ENCODE measurements at regions not wholly inside any gene's neighbourhood (a gene's known extent, or its start where the extent isn't known, plus 50 kb on each side); places are given as distances from the start of the nearest gene placed in this dataset.

DNA sequence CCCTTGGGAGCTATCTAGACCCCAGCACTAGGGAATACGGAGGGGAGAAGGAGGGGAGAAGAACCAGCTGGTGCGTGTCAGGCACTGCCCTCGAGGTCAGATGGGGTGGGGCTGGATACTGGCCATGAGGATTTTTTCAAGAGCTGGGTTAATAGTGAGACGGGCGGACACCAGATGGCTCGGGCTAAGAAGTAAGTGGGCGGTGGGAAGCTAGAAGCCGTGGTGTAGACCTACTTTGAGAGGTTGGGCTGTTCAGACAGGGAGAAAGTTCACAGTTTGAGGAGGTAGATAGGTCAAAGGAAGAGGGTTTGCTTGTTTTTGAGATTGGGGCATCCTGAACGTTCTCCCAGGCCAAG is 303.8 kb downstream of the SEC14L1 start:
- no peak for DNase-seq (ENCODE audit: low read depth in 2 of 2)

DNA sequence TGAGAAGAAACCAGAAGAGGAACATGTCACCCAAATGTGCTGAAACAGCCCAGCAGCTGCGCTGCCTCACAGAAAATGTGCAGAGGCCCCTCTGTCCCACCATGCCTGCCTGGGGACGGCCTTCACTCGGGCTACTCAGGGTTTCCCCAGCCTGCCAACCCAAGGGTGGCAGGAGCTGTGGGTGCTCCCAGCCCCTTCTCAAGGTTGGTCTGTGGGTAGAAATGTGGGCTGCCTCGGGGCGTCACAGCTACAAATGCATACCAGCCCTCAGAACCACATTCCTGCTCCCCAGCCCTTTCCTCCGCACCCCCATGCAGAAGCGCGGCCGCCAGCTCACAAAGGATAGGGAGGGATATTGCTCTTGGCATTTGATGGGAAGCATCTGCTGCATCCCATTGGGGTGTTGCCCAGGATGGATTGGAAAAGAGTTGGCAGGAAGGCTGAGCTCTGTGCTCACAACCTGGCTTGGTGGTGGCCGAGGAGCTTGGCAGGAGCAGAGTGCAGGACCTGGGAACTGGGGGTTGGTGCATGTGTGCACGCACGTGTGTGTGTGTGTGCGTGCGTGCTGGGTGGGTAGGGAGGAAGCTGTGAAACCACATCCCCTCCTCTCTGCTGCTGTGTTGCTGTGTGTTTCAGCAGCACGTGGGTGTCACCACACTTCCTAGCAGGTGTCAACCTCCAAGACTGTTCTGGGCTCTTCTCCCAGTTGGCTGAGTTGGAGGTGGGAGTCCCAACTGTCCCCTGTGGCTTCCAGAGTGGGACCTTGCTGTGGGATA is 304.4 kb downstream of the SEC14L1 start:
- DNase-seq (ENCODE audit: low read depth in 2 of 2) = no peak

GRCh38 chr17:77445760-77446532 is 305.2 kb downstream of the SEC14L1 start:
- no peak for DNase-seq (ENCODE audit: low read depth in 2 of 2)

GRCh38 chr17:77446940-77447634 is 306.3 kb downstream of the SEC14L1 start:
- DNase-seq (ENCODE audit: low read depth in 2 of 2) = no peak

DNA sequence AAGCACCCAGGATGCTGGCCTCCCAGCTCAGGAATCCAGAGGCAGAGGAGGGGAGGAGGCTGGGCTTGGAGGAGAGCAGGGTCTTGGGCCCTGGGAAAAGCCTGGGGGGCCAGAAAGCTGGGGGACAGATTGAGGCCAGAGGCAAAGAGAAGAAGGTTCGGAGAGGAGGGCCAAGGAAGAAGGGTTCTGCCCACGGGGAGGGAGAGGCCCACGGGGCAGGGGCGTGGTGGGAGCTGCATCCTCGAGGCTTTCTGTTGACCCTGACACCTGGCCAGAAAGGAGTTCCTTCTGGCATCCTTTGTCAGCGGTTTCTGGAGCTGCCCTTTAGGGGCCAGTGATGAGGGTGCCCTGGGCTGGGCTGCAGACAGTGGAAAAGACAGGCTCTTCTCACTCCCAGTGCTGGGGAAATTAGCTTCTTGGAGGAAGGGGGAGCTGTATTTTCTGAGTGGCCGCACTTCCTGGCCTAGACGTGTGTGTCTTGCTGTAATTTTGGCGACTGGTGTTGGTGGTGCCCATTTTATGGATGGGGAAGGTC is 308.7 kb downstream of the SEC14L1 start:
- DNase-seq (ENCODE audit: low read depth in 2 of 2) = no peak

GRCh38 chr17:77449908-77450741 is 309.4 kb downstream of the SEC14L1 start:
- no peak for DNase-seq (ENCODE audit: low read depth in 2 of 2)

GRCh38 chr17:77450742-77451244 is 310.0 kb downstream of the SEC14L1 start:
- DNase-seq (ENCODE audit: low read depth in 2 of 2) = no peak

DNA sequence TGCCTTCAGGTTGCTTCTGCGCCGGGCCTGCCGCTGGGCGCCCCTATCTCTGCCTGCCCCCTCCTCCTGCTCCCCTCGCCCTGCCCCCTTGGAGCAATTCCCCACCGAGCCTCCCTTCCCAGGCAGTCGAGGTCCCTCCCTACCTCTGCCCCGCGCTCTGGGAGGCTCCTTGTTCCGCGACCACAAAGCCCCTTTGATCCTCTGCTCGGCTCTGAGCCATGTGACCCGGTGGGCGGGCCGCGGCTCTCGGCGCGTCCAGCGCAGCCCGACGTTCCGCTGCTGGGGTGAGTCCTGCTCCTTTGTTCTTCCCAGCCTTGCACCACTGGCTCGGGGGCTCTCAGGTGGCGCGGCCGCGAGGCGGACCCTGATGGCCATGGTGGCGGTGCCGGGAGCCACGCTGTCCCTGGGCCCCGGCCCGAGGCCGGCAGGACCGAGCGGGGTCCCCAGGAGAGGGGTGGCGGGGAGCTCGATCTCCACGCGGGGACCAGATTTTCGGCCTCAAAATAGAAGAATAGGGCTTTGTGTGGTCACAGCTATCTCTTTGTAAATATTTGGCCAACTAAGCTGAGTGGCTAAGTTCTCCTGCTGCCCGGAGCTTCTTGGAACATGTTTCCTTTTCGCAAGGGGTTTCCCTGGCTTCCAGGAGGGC is 310.6 kb downstream of the SEC14L1 start:
- DNase-seq (ENCODE audit: low read depth in 2 of 2) = no peak

DNA sequence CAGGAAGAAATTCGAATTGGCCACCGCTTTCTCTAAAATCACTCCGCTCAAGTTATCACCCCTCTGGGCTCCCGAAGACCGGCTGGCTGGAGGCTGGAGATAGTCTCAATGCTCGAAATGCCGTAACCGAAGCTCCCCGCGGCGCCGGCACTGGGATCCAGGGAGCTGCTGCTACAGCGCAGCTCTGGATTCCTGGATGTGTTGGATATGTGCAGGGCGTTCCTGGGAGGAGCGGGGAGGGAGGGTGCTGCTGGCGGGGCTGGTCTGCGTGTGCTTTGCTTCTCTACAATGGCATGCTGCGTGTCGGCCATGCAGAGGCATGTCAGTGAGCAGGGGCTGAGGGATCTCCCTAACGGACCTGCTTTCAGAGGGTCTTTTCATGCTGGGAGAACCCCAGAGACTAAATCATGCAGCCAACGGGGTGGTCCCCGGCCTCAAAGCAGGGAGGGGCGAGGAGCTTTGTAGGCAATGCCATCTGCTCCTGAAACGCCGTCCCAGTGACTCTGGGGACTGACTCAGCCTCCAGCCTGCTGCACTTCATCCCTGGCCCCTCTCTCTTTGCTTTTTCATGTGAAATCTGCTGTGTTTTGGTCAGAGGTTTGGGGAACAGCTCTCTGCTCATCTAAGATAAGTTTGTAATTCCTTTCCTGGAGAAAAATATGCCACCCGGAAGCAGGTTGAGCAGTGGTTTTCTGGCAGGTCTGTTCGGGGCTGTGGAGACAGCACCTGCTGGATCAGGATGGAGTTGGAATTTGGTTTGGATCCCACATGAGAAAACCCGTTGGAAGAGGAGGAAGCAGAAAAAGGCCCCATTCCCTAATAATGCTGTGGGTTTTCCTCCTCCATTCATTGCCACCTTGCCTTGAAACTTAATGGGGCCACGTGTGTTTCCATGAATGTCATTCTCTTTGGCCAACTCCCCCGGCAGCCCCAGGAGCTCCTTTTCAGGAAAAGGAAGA is 311.4 kb downstream of the SEC14L1 start:
- DNase-seq (ENCODE audit: low read depth in 2 of 2) = no peak

DNA sequence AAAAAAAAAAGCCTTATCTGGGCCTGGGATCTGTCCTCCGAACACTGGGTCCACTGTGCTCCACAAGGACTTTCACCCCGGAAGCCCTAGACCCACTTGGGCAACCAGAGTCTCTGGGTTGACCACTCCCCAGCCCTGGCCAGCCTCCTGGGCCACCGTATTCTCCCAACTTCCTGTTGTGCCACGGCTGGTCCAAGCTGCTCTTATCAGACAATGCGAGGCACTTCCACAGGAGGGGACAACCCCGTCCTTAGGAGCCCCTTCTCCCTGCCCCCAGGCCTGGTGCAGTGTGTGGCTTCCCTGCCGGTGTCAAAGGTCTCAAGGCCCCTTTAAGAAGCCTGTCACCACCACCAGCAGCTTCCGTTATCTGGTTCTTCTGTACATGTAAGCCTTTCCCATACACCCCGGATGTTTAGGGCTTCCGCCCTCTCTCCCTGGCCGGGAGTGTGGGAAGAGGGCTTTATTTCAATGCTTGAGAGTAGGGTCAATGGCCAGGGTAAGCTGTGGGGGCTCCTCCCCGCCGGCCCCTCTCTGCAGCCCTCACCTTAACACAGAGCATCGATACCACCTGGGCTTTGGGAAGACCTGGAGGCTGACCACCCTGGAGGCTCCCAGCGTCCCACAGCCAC is 313.0 kb downstream of the SEC14L1 start:
- no peak for DNase-seq (ENCODE audit: low read depth in 2 of 2)

- DNase-seq (ENCODE audit: low read depth in 2 of 2) = no peak
Observed at GRCh38 chr17:77454242-77455095, 313.7 kb downstream of the SEC14L1 start.

DNA sequence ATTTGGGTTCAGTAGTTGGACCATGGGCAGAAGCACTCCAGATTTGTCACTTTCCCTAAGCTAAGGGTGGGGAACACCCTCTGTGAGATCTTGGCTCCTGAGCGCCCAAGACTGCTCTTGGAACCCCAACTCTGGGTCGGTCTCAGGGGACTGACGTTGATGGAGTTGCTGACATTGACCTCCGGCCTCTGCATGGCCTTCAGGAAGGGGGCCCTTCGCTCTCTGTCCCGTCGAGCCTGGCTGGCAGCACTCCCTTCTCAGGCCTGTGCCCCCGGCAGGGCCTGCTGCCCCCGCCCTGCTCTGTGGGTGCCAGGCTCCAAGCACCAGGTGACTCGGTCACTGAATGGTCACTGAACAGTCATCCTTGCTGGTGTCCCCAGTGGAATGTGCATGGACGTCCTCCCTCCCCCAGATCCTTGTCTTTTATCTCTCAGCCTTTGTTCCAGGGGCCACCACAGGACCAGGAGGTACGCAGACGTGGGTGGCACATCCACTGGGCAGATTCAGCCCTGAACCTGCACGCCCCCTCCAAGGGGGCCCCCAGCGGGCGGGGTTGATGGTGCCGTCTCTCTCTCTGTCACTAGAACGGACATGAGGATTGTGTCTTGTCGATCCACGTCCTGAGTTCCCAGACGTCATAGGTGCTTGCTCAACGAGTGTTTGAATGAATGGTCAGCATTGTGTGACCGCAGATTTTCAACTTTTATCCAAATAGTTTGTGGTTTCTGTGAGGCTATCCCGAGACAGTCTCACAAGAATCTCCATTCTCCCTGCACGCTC is 314.5 kb downstream of the SEC14L1 start:
- no peak for DNase-seq (ENCODE audit: low read depth in 2 of 2)

- DNase-seq (ENCODE audit: low read depth in 2 of 2) = no peak
Observed at GRCh38 chr17:77455891-77456260, 315.1 kb downstream of the SEC14L1 start.

DNA sequence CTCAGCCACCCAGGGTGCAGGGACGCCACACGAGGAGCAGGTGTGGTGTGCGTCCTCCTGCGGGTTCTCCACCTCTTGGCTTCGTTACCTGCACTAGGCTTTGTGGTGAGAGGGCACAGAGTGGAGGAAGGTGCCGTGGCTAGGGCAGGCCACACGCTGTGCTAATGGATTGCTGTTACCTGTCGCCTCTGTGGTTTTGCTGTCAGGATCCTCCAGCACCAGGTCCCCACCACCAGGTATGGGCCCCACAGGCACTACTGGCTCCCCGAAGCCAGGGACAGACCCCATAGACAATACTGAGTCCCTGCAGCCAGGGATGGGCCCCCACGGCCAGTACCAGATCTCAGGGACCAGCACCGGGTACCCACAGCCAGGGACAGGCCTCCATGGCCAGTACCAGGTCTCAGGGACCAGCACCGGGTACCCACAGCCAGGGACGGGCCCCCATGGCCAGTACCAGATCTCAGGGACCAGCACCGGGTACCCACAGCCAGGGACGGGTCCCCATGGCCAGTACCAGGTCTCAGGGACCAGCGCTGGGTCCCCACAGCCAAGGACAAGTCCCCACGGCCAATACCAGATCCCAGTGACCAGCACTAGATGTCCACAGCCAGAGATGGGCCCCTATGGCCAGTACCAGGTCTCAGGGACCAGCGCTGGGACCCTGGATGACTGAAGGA is 315.6 kb downstream of the SEC14L1 start:
- no peak for DNase-seq (ENCODE audit: low read depth in 2 of 2)

DNA sequence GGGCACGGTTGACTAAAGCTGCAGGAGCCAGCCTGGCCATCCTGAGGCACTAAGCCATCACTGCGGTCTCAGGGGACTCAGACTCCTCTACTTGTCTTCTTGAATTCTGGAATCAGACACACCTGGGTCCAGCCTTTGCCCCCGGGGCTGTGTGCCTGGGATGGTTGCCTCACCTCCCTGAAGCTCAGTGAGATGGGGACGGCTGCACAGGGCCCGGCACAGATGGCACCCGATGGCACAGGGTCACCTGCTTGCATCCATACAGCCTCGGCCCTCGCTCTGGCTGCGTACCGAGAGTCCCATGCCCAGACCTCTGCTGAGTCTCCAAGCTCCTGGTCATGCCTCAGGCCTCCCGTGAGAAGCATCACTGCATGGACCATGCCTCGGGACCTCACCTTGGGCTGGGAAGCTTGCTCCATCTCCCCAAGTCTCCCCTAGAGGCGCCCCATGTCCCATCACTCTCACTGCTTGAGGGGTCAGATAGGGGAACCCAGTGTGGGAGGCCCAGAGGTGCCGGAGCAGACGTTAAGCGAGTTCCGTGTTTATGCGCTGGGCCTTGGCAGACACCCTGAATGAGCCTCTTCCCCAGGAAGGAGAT is 316.3 kb downstream of the SEC14L1 start:
- DNase-seq (ENCODE audit: low read depth in 2 of 2) = no peak

- no peak for DNase-seq (ENCODE audit: low read depth in 2 of 2)
Observed at GRCh38 chr17:77457572-77458201, 316.9 kb downstream of the SEC14L1 start.

All from fibroblast of skin of left biceps (primary cell).